GM12878 (cell line): ENCODE measurements at regions not wholly inside any gene's neighbourhood (a gene's known extent, or its start where the extent isn't known, plus 50 kb on each side); places are given as distances from the start of the nearest gene placed in this dataset.

Source experiments
- ATAC-seq: fragments of 200-7000 bp; cut with Tn5 transposase; 3 replicates; pipeline ENCODE4 v1.9.1; 2020; ENCODE audit warnings: mild to moderate bottlenecking, moderate library complexity
- BruUV-seq: library from RNA; stranded (reverse); fragments of 400-500 nt; replicated peaks from 2 replicates; lab custom pipeline; 2021; lab: Mats Ljungman, UMichigan
- CTCF ChIA-PET: fragments of 300-600 bp; sonication (Branson Sonifier 250); formaldehyde crosslinking; extraction: SDS; loops from one replicate; lab custom pipeline; 2021; ENCODE audit warnings: inconsistent platforms; lab: Yijun Ruan, JAX
- POLR2A ChIA-PET: fragments of 350-600 bp; formaldehyde crosslinking; extraction: SDS; loops from one replicate; lab custom pipeline; 2021; ENCODE audit warnings: inconsistent platforms; lab: Charles Lee
- RAD21 ChIA-PET: fragments of 300-600 bp; sonication (Branson Sonifier 250); formaldehyde crosslinking; loops from one replicate; lab custom pipeline; 2023; ENCODE audit warnings: antibody characterized with exemption; ENCODE audit not compliant: unreplicated experiment; lab: Charles Lee
- SMC1A ChIA-PET: fragments of 300-600 bp; sonication (Branson Sonifier 250); formaldehyde crosslinking; loops from one replicate; lab custom pipeline; 2023; ENCODE audit not compliant: unreplicated experiment, uncharacterized antibody; lab: Charles Lee
- DNase-seq: peaks from one replicate; pipeline ENCODE4 v3.0.0-alpha.2; 2011; ENCODE audit warnings: low read depth, low spot score
- FAIRE-seq: peaks from 3 replicates; lab custom pipeline; 2011; peaks lifted over from hg19 to GRCh38; lab: Jason Lieb, UNC
- H2AFZ ChIP-seq: 2 replicates; pipeline ENCODE4 v1.6.0; 2011; ENCODE audit warnings: low read depth, low read length, control low read depth; ENCODE audit not compliant: control insufficient read depth
- H3K27ac ChIP-seq: 2 replicates; pipeline ENCODE4 v1.5.1; 2011; ENCODE audit warnings: control low read depth; ENCODE audit not compliant: control insufficient read depth, insufficient read depth
- H3K27me3 ChIP-seq, 2 experiments: replicated peaks in 1 of 2; 2 replicates each; pipeline versions ENCODE4 v1.6.0 to v1.6.1; 2011; ENCODE audit warnings: low read length in 1 of 2; ENCODE audit not compliant: control insufficient read depth in 2 of 2, insufficient read depth in 2 of 2
- H3K36me3 ChIP-seq, 2 experiments: 2 replicates each; pipeline ENCODE4 v1.5.1; 2011; ENCODE audit warnings: low read length in 1 of 2; ENCODE audit not compliant: control insufficient read depth in 2 of 2, insufficient read depth in 2 of 2
- H3K4me1 ChIP-seq: 2 replicates; pipeline ENCODE4 v1.6.1; 2011; ENCODE audit warnings: mild to moderate bottlenecking, low read length, moderate library complexity, mixed read lengths; ENCODE audit not compliant: control insufficient read depth, insufficient read depth
- H3K4me2 ChIP-seq: 2 replicates; pipeline ENCODE4 v1.6.0; 2011; ENCODE audit warnings: control low read depth; ENCODE audit not compliant: control insufficient read depth, insufficient read depth
- H3K4me3 ChIP-seq: fragments of 200-600 bp; sonication (generic); 2 replicates; pipeline ENCODE4 v1.5.1; 2016
- H3K79me2 ChIP-seq: 2 replicates; pipeline ENCODE4 v1.6.0; 2011; ENCODE audit warnings: low read length; ENCODE audit not compliant: control insufficient read depth, insufficient read depth
- H3K9ac ChIP-seq: 2 replicates; pipeline ENCODE4 v1.8.0; 2011; ENCODE audit warnings: low read length, control low read depth, mixed read lengths; ENCODE audit not compliant: control insufficient read depth, insufficient read depth
- H3K9me3 ChIP-seq: replicated peaks from 3 replicates; pipeline ENCODE4 v1.5.1; 2011; ENCODE audit warnings: mild to moderate bottlenecking, low read length; ENCODE audit not compliant: control insufficient read depth, insufficient read depth
- H4K20me1 ChIP-seq: 2 replicates; pipeline ENCODE4 v1.6.0; 2011; ENCODE audit not compliant: control insufficient read depth, insufficient read depth
- ATF7 ChIP-seq: fragments of 450-650 bp; IDR thresholded peaks from 2 replicates; pipeline ENCODE4 v1.6.1; 2016; ENCODE audit warnings: low read depth, mild to moderate bottlenecking
- CBFB ChIP-seq: IDR thresholded peaks from 2 replicates; pipeline ENCODE4 v1.6.1; 2016; ENCODE audit warnings: antibody characterized with exemption, low read depth
- ESRRA ChIP-seq: IDR thresholded peaks from 2 replicates; pipeline ENCODE4 v1.6.1; 2012; ENCODE audit warnings: mild to moderate bottlenecking, low read length, improper control_type of control experiment
- FOS ChIP-seq: IDR thresholded peaks from 3 replicates; pipeline ENCODE4 v1.6.1; 2011; ENCODE audit warnings: borderline replicate concordance; ENCODE audit not compliant: insufficient read length; ENCODE audit errors: extremely low read depth
- LARP7 ChIP-seq: fragments of 450-650 bp; IDR thresholded peaks from 2 replicates; pipeline ENCODE4 v1.6.1; 2017; ENCODE audit warnings: mild to moderate bottlenecking
- MTA3 ChIP-seq: IDR thresholded peaks from 2 replicates; pipeline ENCODE4 v1.6.1; 2012; ENCODE audit warnings: low read length, inconsistent platforms, borderline replicate concordance
- PAX5 ChIP-seq: IDR thresholded peaks from 2 replicates; pipeline ENCODE4 v1.6.1; 2011; ENCODE audit warnings: low read depth, low read length, borderline replicate concordance
- TARDBP ChIP-seq: IDR thresholded peaks from 2 replicates; pipeline ENCODE4 v1.6.1; 2016; ENCODE audit warnings: borderline replicate concordance
- ZNF384 ChIP-seq: IDR thresholded peaks from 2 replicates; pipeline ENCODE4 v1.6.1; 2012; ENCODE audit warnings: low read depth, mild to moderate bottlenecking, low read length, improper control_type of control experiment, borderline replicate concordance
- WGBS: methylation state at CpG from one replicate; pipeline ENCODE4 v1.1.6; 2016; ENCODE audit warnings: low lambda C conversion rate; ENCODE audit not compliant: insufficient replicate concordance, insufficient coverage; ENCODE audit errors: missing lambda C conversion rate; 5-methylcytosine and 5-hydroxymethylcytosine counted together
- in situ Hi-C: fragments of 300-500 bp; cut with MboI; formaldehyde crosslinking; loops from 9 replicates; pipeline ENCODE4 v1.14.3; 2018; ENCODE audit warnings: mixed read lengths
- intact Hi-C: fragments of 100-400 bp; cut with micrococcal nuclease; formaldehyde crosslinking; loops from one replicate; pipeline ENCODE4 v1.14.2; 2022; ENCODE audit not compliant: unreplicated experiment
- TF ChIP-seq, protein P1 (sequence below): fragments of 450-650 bp; formaldehyde crosslinking; IDR thresholded peaks from 2 replicates; pipeline ENCODE4 v1.4.0; 2020; ENCODE audit warnings: mild to moderate bottlenecking, moderate library complexity
- TF ChIP-seq, protein P2 (sequence below): fragments of 450-650 bp; formaldehyde crosslinking; IDR thresholded peaks from 2 replicates; pipeline ENCODE4 v1.5.0; 2022; ENCODE audit warnings: mild to moderate bottlenecking, missing genetic modification characterization
- TF ChIP-seq, protein P3 (sequence below): fragments of 450-650 bp; IDR thresholded peaks from 2 replicates; pipeline ENCODE4 v1.6.1; 2018; ENCODE audit warnings: mild to moderate bottlenecking, low read depth, moderate library complexity; ENCODE audit not compliant: partially characterized antibody
- TF ChIP-seq, protein P4 (sequence below): IDR thresholded peaks from 2 replicates; pipeline ENCODE4 v1.6.1; 2012; ENCODE audit warnings: low read length, inconsistent platforms

DNA sequence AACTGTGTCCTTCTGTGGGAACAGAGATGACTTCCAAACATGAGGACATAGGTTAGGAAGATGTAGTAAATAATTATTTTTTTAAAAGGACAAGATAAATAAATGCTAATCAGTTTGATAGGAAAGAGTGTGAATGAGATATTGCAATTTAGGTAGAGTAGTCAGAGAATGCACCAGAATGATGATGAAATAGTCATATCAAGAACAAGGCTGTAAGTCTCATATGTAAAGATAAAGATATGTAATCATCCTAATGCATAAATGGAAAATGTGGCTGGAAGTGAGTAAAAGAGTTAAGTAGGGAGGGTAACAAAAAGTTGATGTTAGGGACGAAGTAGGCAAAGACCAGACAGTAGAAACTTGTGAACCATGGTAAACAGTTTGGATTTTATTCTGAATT, 1041.7 kb upstream of the MIR17HG start (continued):
- TF ChIP-seq, protein P1, sequence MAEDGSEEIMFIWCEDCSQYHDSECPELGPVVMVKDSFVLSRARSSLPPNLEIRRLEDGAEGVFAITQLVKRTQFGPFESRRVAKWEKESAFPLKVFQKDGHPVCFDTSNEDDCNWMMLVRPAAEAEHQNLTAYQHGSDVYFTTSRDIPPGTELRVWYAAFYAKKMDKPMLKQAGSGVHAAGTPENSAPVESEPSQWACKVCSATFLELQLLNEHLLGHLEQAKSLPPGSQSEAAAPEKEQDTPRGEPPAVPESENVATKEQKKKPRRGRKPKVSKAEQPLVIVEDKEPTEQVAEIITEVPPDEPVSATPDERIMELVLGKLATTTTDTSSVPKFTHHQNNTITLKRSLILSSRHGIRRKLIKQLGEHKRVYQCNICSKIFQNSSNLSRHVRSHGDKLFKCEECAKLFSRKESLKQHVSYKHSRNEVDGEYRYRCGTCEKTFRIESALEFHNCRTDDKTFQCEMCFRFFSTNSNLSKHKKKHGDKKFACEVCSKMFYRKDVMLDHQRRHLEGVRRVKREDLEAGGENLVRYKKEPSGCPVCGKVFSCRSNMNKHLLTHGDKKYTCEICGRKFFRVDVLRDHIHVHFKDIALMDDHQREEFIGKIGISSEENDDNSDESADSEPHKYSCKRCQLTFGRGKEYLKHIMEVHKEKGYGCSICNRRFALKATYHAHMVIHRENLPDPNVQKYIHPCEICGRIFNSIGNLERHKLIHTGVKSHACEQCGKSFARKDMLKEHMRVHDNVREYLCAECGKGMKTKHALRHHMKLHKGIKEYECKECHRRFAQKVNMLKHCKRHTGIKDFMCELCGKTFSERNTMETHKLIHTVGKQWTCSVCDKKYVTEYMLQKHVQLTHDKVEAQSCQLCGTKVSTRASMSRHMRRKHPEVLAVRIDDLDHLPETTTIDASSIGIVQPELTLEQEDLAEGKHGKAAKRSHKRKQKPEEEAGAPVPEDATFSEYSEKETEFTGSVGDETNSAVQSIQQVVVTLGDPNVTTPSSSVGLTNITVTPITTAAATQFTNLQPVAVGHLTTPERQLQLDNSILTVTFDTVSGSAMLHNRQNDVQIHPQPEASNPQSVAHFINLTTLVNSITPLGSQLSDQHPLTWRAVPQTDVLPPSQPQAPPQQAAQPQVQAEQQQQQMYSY (CRISPR knock-in tag) = no peak
- TF ChIP-seq LARP7 (no peak), ZNF384 (no peak)
- TF ChIP-seq, protein P2, sequence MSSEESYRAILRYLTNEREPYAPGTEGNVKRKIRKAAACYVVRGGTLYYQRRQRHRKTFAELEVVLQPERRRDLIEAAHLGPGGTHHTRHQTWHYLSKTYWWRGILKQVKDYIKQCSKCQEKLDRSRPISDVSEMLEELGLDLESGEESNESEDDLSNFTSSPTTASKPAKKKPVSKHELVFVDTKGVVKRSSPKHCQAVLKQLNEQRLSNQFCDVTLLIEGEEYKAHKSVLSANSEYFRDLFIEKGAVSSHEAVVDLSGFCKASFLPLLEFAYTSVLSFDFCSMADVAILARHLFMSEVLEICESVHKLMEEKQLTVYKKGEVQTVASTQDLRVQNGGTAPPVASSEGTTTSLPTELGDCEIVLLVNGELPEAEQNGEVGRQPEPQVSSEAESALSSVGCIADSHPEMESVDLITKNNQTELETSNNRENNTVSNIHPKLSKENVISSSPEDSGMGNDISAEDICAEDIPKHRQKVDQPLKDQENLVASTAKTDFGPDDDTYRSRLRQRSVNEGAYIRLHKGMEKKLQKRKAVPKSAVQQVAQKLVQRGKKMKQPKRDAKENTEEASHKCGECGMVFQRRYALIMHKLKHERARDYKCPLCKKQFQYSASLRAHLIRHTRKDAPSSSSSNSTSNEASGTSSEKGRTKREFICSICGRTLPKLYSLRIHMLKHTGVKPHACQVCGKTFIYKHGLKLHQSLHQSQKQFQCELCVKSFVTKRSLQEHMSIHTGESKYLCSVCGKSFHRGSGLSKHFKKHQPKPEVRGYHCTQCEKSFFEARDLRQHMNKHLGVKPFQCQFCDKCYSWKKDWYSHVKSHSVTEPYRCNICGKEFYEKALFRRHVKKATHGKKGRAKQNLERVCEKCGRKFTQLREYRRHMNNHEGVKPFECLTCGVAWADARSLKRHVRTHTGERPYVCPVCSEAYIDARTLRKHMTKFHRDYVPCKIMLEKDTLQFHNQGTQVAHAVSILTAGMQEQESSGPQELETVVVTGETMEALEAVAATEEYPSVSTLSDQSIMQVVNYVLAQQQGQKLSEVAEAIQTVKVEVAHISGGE (CRISPR knock-in tag) = no peak

DNA sequence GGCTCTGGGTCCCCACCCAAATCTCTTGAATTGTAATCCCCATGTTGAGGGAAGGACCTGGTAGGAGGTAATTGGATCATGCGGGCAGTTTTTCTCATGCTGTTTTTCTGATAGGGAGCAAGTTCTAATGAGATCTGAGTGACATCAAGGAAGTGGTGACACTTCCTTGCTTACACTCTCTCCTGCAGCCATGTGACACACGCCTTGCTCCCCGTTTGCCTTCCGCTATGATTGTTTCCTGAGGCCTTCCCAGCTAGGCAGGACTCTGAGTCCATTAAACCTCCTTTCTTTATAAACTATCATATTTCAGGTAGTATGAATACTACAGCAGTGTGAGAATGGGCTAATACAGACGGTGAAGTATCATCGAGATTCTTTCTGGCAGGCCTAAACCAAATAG, 1040.4 kb upstream of the MIR17HG start:
- ATAC-seq (no peak), DNase-seq (no peak), FAIRE-seq (no peak)
- ChIA-PET POLR2A (no interaction called here), SMC1A (no interaction called here), CTCF (no interaction called here), RAD21 (no interaction called here)
- Histone ChIP-seq H3K27ac (no peak overlapping the region), H4K20me1 (no peaks in the 10 kb centered on the region), H3K27me3 (no peaks in the 10 kb centered on the region), H2AFZ (no peak overlapping the region), H3K79me2 (no peaks in the 10 kb centered on the region), H3K4me3 (no peak overlapping the region), H3K9ac (no peak overlapping the region), H3K4me2 (no peak overlapping the region), H3K36me3 (no peaks in the 10 kb centered on the region), H3K4me1 (no peaks in the 10 kb centered on the region), H3K9me3 (no peaks in the 10 kb centered on the region)
- WGBS = 46% methylated on average over 6 of the region's 6 CpGs
- intact Hi-C loops = no loop called here
- in situ Hi-C loops = no loop called here
- no TSS peak for BruUV-seq
- TF ChIP-seq FOS (no peak), CBFB (no peak), MTA3 (no peak), TARDBP (no peak), ESRRA (no peak), ATF7 (no peak), PAX5 (no peak)
- TF ChIP-seq, protein P3, sequence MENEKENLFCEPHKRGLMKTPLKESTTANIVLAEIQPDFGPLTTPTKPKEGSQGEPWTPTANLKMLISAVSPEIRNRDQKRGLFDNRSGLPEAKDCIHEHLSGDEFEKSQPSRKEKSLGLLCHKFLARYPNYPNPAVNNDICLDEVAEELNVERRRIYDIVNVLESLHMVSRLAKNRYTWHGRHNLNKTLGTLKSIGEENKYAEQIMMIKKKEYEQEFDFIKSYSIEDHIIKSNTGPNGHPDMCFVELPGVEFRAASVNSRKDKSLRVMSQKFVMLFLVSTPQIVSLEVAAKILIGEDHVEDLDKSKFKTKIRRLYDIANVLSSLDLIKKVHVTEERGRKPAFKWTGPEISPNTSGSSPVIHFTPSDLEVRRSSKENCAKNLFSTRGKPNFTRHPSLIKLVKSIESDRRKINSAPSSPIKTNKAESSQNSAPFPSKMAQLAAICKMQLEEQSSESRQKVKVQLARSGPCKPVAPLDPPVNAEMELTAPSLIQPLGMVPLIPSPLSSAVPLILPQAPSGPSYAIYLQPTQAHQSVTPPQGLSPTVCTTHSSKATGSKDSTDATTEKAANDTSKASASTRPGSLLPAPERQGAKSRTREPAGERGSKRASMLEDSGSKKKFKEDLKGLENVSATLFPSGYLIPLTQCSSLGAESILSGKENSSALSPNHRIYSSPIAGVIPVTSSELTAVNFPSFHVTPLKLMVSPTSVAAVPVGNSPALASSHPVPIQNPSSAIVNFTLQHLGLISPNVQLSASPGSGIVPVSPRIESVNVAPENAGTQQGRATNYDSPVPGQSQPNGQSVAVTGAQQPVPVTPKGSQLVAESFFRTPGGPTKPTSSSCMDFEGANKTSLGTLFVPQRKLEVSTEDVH = no peak
- TF ChIP-seq, protein P4, sequence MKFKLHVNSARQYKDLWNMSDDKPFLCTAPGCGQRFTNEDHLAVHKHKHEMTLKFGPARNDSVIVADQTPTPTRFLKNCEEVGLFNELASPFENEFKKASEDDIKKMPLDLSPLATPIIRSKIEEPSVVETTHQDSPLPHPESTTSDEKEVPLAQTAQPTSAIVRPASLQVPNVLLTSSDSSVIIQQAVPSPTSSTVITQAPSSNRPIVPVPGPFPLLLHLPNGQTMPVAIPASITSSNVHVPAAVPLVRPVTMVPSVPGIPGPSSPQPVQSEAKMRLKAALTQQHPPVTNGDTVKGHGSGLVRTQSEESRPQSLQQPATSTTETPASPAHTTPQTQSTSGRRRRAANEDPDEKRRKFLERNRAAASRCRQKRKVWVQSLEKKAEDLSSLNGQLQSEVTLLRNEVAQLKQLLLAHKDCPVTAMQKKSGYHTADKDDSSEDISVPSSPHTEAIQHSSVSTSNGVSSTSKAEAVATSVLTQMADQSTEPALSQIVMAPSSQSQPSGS = no peak
